ENCODE measurements at regions not wholly inside any gene's neighbourhood (a gene's known extent, or its start where the extent isn't known, plus 50 kb on each side); places are given as distances from the start of the nearest gene placed in this dataset.

- Histone ChIP-seq H3K79me2 (ENCODE audit: insufficient read depth, low read length) (no peaks in the 10 kb centered on the region), H3K9ac (ENCODE audit: insufficient read depth, low read length, poor library complexity, severe bottlenecking) (no peak overlapping the region), H3K4me2 (replicated peaks; ENCODE audit: extremely low read depth, low read length, poor library complexity, severe bottlenecking) (no peak overlapping the region), H3K36me3 (replicated peaks in 1 of 2; ENCODE audit: control insufficient read depth in 1 of 2, insufficient read depth in 2 of 2, low read length in 2 of 2) (no peaks in the 10 kb centered on the region), H3K4me1 (ENCODE audit: control insufficient read depth in 1 of 2, insufficient read depth in 2 of 2, low read length in 2 of 2) (peaks cover 6 to 8% of the 10 kb centered on the region in 2 donors), H3K27ac (ENCODE audit: low read depth in 1 of 2, low read length in 2 of 2) (no peak overlapping the region), H2AFZ (ENCODE audit: insufficient read depth, low read depth, low read length, poor library complexity, severe bottlenecking) (no peak overlapping the region), H3K4me3 (replicated peaks in 1 of 3; ENCODE audit: low read depth in 2 of 3, low read length in 3 of 3) (no peak overlapping the region), H3K27me3 (ENCODE audit: control insufficient read depth in 2 of 2, insufficient read depth in 2 of 2, low read length in 2 of 2) (no peaks in the 10 kb centered on the region), H3K9me3 (replicated peaks in 1 of 2; ENCODE audit: control insufficient read depth in 1 of 2, insufficient read depth in 1 of 2, low read length in 2 of 2) (no peaks in the 10 kb centered on the region), H4K20me1 (ENCODE audit: insufficient read depth, low read length) (no peaks in the 10 kb centered on the region)
- H3K9me3 Mint-ChIP-seq: peaks cover 0 to 1% (median 0%) of the 10 kb centered on the region in 7 donors
- H3K27ac Mint-ChIP-seq: no peak overlapping the region
- intact Hi-C loops (cut with micrococcal nuclease): no loop called here
- TF ChIP-seq, protein P1, sequence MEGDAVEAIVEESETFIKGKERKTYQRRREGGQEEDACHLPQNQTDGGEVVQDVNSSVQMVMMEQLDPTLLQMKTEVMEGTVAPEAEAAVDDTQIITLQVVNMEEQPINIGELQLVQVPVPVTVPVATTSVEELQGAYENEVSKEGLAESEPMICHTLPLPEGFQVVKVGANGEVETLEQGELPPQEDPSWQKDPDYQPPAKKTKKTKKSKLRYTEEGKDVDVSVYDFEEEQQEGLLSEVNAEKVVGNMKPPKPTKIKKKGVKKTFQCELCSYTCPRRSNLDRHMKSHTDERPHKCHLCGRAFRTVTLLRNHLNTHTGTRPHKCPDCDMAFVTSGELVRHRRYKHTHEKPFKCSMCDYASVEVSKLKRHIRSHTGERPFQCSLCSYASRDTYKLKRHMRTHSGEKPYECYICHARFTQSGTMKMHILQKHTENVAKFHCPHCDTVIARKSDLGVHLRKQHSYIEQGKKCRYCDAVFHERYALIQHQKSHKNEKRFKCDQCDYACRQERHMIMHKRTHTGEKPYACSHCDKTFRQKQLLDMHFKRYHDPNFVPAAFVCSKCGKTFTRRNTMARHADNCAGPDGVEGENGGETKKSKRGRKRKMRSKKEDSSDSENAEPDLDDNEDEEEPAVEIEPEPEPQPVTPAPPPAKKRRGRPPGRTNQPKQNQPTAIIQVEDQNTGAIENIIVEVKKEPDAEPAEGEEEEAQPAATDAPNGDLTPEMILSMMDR (IDR thresholded peaks at IDR 0.05): no peak
- no CpG with 5 or more reads among the region's 5 CpGs for WGBS (ENCODE audit: insufficient coverage)
- H3K36me3 Mint-ChIP-seq: no peaks in the 10 kb centered on the region
- H3K4me3 Mint-ChIP-seq: no peak overlapping the region
- no peaks in the 10 kb centered on the region for H3K27me3 Mint-ChIP-seq (ENCODE audit: low read depth in 3 of 3)
- H3K4me1 Mint-ChIP-seq: peaks cover 10% of the 10 kb centered on the region
- no peak for DNase-seq
Measured at GRCh38 chr9:7983490-7983889, 183.9 kb upstream of the DMAC1 start.

DNA sequence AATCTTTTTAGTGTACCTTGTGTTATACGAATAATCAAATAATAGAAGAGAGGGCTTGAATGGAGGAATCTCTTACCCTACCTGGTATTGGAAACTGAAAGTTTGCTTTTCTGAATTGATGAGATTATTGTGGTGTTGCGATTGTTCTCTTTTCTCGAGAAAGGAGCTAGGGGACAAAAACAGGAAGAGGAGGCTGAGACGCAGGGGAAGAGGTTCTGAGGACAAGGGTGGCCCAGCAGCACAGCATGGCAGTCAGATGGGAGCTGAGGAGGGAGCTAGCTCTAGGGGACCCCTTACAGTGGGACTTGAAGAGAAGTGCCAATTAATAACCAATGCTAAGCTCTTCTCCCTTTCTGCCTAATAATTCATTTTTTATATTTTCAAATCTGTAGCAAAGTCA, 183.3 kb upstream of the DMAC1 start:
- Histone ChIP-seq H3K27ac (ENCODE audit: low read depth in 1 of 2, low read length in 2 of 2) (no peak overlapping the region), H3K9ac (ENCODE audit: insufficient read depth, low read length, poor library complexity, severe bottlenecking) (no peak overlapping the region), H3K9me3 (replicated peaks in 1 of 2; ENCODE audit: control insufficient read depth in 1 of 2, insufficient read depth in 1 of 2, low read length in 2 of 2) (no peaks in the 10 kb centered on the region), H2AFZ (ENCODE audit: insufficient read depth, low read depth, low read length, poor library complexity, severe bottlenecking) (no peak overlapping the region), H3K27me3 (ENCODE audit: control insufficient read depth in 2 of 2, insufficient read depth in 2 of 2, low read length in 2 of 2) (no peaks in the 10 kb centered on the region), H4K20me1 (ENCODE audit: insufficient read depth, low read length) (no peaks in the 10 kb centered on the region), H3K36me3 (replicated peaks in 1 of 2; ENCODE audit: control insufficient read depth in 1 of 2, insufficient read depth in 2 of 2, low read length in 2 of 2) (no peaks in the 10 kb centered on the region), H3K4me1 (ENCODE audit: control insufficient read depth in 1 of 2, insufficient read depth in 2 of 2, low read length in 2 of 2) (peaks cover 6 to 13% of the 10 kb centered on the region in 2 donors), H3K4me3 (replicated peaks in 1 of 3; ENCODE audit: low read depth in 2 of 3, low read length in 3 of 3) (no peak overlapping the region), H3K79me2 (ENCODE audit: insufficient read depth, low read length) (no peaks in the 10 kb centered on the region), H3K4me2 (replicated peaks; ENCODE audit: extremely low read depth, low read length, poor library complexity, severe bottlenecking) (no peak overlapping the region)
- TF ChIP-seq, protein P1 (IDR thresholded peaks at IDR 0.05): no peak
- Mint-ChIP-seq H3K36me3 (no peaks in the 10 kb centered on the region), H3K27me3 (ENCODE audit: low read depth in 3 of 3) (no peaks in the 10 kb centered on the region), H3K4me3 (no peak overlapping the region), H3K27ac (peak overlapping the region in 3 of 7 donors; percentile 32 to 58 (median 38)), H3K9me3 (peaks cover 0 to 1% (median 0%) of the 10 kb centered on the region in 7 donors), H3K4me1 (peaks cover 11% of the 10 kb centered on the region)
- peak in 2 of 3 donors; percentile 15 to 23 for DNase-seq
- 0% methylated on average over 1 of the region's 4 CpGs for WGBS (ENCODE audit: insufficient coverage)
- intact Hi-C loops (cut with micrococcal nuclease): no loop called here
